K562 (cell line): ENCODE measurements at regions not wholly inside any gene's neighbourhood (a gene's known extent, or its start where the extent isn't known, plus 50 kb on each side); places are given as distances from the start of the nearest gene placed in this dataset.

Experiments used
- CBX5 ChIP-seq: IDR thresholded peaks from 2 replicates; pipeline ENCODE4 v1.6.1; 2014; ENCODE audit warnings: low read depth, borderline replicate concordance
- CTCF ChIP-seq, 3 experiments: IDR thresholded peaks in 2 of 3; conservative IDR thresholded peaks in 1 of 3; 2 replicates each; pipeline ENCODE4 v1.5.1; 2011 to 2012; ENCODE audit warnings: low read length in 3 of 3, mild to moderate bottlenecking in 3 of 3, control low read depth in 2 of 3, improper control_type of control experiment in 1 of 3, inconsistent platforms in 1 of 3, low read depth in 1 of 3, mixed read lengths in 1 of 3, moderate library complexity in 1 of 3; ENCODE audit not compliant: insufficient read depth in 2 of 3
- DMBX1 ChIP-seq: fragments of 250-450 bp; sonication (Bioruptor Pico); IDR thresholded peaks from 2 replicates; pipeline ENCODE4 v1.8.0; 2022; ENCODE audit warnings: inconsistent platforms, mild to moderate bottlenecking, moderate library complexity, borderline replicate concordance
- HMGXB4 ChIP-seq: sonication (generic); formaldehyde crosslinking; IDR thresholded peaks from 2 replicates; pipeline ENCODE4 v1.8.1; 2023; ENCODE audit warnings: mild to moderate bottlenecking, missing genetic modification reagents
- KAT8 ChIP-seq: fragments of 450-650 bp; IDR thresholded peaks from 2 replicates; pipeline ENCODE4 v1.6.1; 2016; ENCODE audit warnings: low read depth, mild to moderate bottlenecking
- MAX ChIP-seq: sonication (generic); formaldehyde crosslinking; IDR thresholded peaks from 2 replicates; pipeline ENCODE4 v1.9.0; 2022; ENCODE audit warnings: mild to moderate bottlenecking, missing genetic modification reagents
- MXD1 ChIP-seq: fragments of 250-450 bp; sonication (Bioruptor Pico); IDR thresholded peaks from 2 replicates; pipeline ENCODE4 v1.8.0; 2021; ENCODE audit warnings: borderline replicate concordance, mild to moderate bottlenecking, moderate library complexity; ENCODE audit not compliant: poor library complexity, severe bottlenecking
- NFXL1 ChIP-seq: fragments of 450-650 bp; formaldehyde crosslinking; IDR thresholded peaks from 2 replicates; pipeline ENCODE4 v1.4.0; 2021; ENCODE audit warnings: mild to moderate bottlenecking
- NR1H2 ChIP-seq: sonication (generic); formaldehyde crosslinking; IDR thresholded peaks from 2 replicates; pipeline ENCODE4 v1.4.0; 2020; ENCODE audit warnings: mild to moderate bottlenecking, missing genetic modification reagents
- RCOR1 ChIP-seq, 2 experiments: IDR thresholded peaks; 2 replicates each; pipeline ENCODE4 v1.6.1; 2012; ENCODE audit warnings: low read depth in 2 of 2, low read length in 2 of 2, borderline replicate concordance in 1 of 2, improper control_type of control experiment in 1 of 2
- SRF ChIP-seq, 2 experiments: fragments of 250-450, 450-650 bp in 1 of 2; sonication (Bioruptor Pico) in 1 of 2; sonication (generic) in 1 of 2; formaldehyde crosslinking; IDR thresholded peaks; 2 replicates each; pipeline versions ENCODE4 v1.5.0 to v1.5.1; 2020 to 2022; ENCODE audit warnings: mild to moderate bottlenecking in 1 of 2, missing genetic modification reagents in 1 of 2

GRCh38 chr6:9484091-9484490 lies 930.8 kb downstream of the TFAP2A start:
- TF ChIP-seq CTCF (IDR thresholded peaks at IDR 0.05 in 2 of 3, conservative IDR thresholded peaks at IDR 0.05 in 1 of 3; ENCODE audit: insufficient read depth in 2 of 3, low read depth in 1 of 3, low read length in 3 of 3) (no peak), MAX (CRISPR knock-in tag) (no peak), RCOR1 (IDR thresholded peaks at IDR 0.05; ENCODE audit: borderline replicate concordance in 1 of 2, low read depth in 2 of 2, low read length in 2 of 2) (no peak), KAT8 (no peak), HMGXB4 (CRISPR knock-in tag) (no peak), SRF (CRISPR knock-in tag; IDR thresholded peaks at IDR 0.05) (no peak), NFXL1 (CRISPR knock-in tag) (no peak), MXD1 (no peak), NR1H2 (CRISPR knock-in tag) (no peak), DMBX1 (CRISPR knock-in tag) (no peak), CBX5 (no peak)
